SU-DHL-6 (cell line): ENCODE measurements at regions not wholly inside any gene's neighbourhood (a gene's known extent, or its start where the extent isn't known, plus 50 kb on each side); places are given as distances from the start of the nearest gene placed in this dataset.

Experiments
- H2AFZ ChIP-seq: fragments of 200-600 bp; sonication (generic); 2 replicates; pipeline ENCODE4 v1.6.1; 2014; ENCODE audit warnings: low read depth, mild to moderate bottlenecking, moderate library complexity, mixed read lengths, antibody characterized with exemption, low read length; ENCODE audit not compliant: severe bottlenecking
- H3F3A ChIP-seq: fragments of 200-600 bp; shearing (Covaris generic); 2 replicates; pipeline ENCODE4 v1.6.0; 2016; ENCODE audit warnings: antibody characterized with exemption, mild to moderate bottlenecking; ENCODE audit not compliant: insufficient read depth
- H3K27ac ChIP-seq: fragments of 200-600 bp; sonication (generic); 2 replicates; pipeline ENCODE4 v1.5.1; 2016; ENCODE audit warnings: low read depth, mild to moderate bottlenecking, low read length, moderate library complexity, mixed read lengths
- H3K27me3 ChIP-seq: fragments of 200-600 bp; sonication (generic), shearing (Covaris generic); 2 replicates; pipeline ENCODE4 v1.6.0; 2014; ENCODE audit warnings: mild to moderate bottlenecking, low read length
- H3K36me3 ChIP-seq: fragments of 200-600 bp; sonication (generic); 2 replicates; pipeline ENCODE4 v1.6.1; 2014; ENCODE audit warnings: mild to moderate bottlenecking, low read length, mixed read lengths
- H3K4me2 ChIP-seq: fragments of 300-600, 200-600 bp; shearing (Covaris generic), sonication (generic); 2 replicates; pipeline ENCODE4 v1.6.0; 2014; ENCODE audit warnings: low read length, low read depth, mild to moderate bottlenecking; ENCODE audit not compliant: poor library complexity, severe bottlenecking
- H3K4me3 ChIP-seq: fragments of 200-600 bp; sonication (generic); 2 replicates; pipeline ENCODE4 v1.5.1; 2014; ENCODE audit warnings: antibody characterized with exemption, low read length, mild to moderate bottlenecking, mixed read lengths; ENCODE audit not compliant: insufficient read depth, poor library complexity, severe bottlenecking
- H3K79me2 ChIP-seq: fragments of 200-600 bp; sonication (generic); 2 replicates; pipeline ENCODE4 v1.6.1; 2014; ENCODE audit warnings: mild to moderate bottlenecking, low read length, moderate library complexity; ENCODE audit not compliant: insufficient read depth
- H3K9ac ChIP-seq: fragments of 200-600 bp; sonication (generic); 2 replicates; pipeline ENCODE4 v1.7.0; 2014; ENCODE audit warnings: mild to moderate bottlenecking, low read length
- H3K9me2 ChIP-seq: fragments of 200-600 bp; sonication (generic); replicated peaks from 2 replicates; pipeline ENCODE4 v1.6.1; 2014; ENCODE audit warnings: low read length; ENCODE audit not compliant: insufficient read depth
- H3K9me3 ChIP-seq: fragments of 200-600 bp; sonication (generic); 2 replicates; pipeline ENCODE4 v1.6.1; 2014; ENCODE audit warnings: low read length, mixed read lengths; ENCODE audit not compliant: insufficient read depth
- H4K20me1 ChIP-seq: fragments of 200-600 bp; sonication (generic); 2 replicates; pipeline ENCODE4 v1.6.1; 2014; ENCODE audit warnings: low read depth, mild to moderate bottlenecking, antibody characterized with exemption, low read length, moderate library complexity, mixed read lengths
- CTCF ChIP-seq: fragments of 200-600 bp; sonication (generic); IDR thresholded peaks from one replicate; pipeline ENCODE4 v1.5.1; 2017; ENCODE audit warnings: antibody characterized with exemption, mild to moderate bottlenecking, low read length, moderate library complexity; ENCODE audit not compliant: insufficient read depth, poor library complexity, severe bottlenecking
- EZH2phosphoT487 ChIP-seq: fragments of 200-600 bp; sonication (generic), shearing (Covaris generic); conservative IDR thresholded peaks from 2 replicates; pipeline ENCODE4 v1.6.1; 2018; ENCODE audit warnings: mild to moderate bottlenecking, antibody characterized with exemption, low read length, moderate library complexity, mixed read lengths

DNA sequence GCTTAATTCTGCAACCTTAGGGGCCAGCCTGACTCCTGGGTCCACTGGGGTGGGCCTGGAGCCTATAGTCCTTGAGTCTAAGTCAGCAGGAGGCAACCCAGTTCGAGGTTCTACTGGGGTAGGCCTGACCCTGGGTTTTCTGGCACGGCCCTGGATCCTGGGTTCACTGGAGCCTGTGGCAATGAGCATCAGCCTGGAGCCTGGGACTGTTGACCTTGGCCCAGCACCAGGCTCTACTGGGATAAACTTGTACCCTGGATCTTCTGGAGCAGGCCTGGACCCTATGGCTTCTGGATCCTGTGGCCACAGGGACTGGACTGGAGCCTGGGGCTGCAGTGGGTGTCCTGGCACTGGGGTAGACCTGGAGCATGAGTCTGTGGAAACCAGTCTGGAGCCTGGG lies 874.3 kb upstream of the INTU start:
- no peaks in the 10 kb centered on the region for H4K20me1 ChIP-seq
- no peaks in the 10 kb centered on the region for H3K27me3 ChIP-seq
- H3K27ac ChIP-seq = no peak overlapping the region
- no peak overlapping the region for H3K4me3 ChIP-seq
- H3F3A ChIP-seq = no peaks in the 10 kb centered on the region
- no peak overlapping the region for H2AFZ ChIP-seq
- no peaks in the 10 kb centered on the region for H3K36me3 ChIP-seq
- H3K79me2 ChIP-seq = no peaks in the 10 kb centered on the region
- H3K4me2 ChIP-seq = no peak overlapping the region
- no peaks in the 10 kb centered on the region for H3K9me3 ChIP-seq
- no peak for TF ChIP-seq CTCF
- TF ChIP-seq EZH2phosphoT487 = no peak
- H3K9ac ChIP-seq = no peak overlapping the region
- no peaks in the 10 kb centered on the region for H3K9me2 ChIP-seq

DNA sequence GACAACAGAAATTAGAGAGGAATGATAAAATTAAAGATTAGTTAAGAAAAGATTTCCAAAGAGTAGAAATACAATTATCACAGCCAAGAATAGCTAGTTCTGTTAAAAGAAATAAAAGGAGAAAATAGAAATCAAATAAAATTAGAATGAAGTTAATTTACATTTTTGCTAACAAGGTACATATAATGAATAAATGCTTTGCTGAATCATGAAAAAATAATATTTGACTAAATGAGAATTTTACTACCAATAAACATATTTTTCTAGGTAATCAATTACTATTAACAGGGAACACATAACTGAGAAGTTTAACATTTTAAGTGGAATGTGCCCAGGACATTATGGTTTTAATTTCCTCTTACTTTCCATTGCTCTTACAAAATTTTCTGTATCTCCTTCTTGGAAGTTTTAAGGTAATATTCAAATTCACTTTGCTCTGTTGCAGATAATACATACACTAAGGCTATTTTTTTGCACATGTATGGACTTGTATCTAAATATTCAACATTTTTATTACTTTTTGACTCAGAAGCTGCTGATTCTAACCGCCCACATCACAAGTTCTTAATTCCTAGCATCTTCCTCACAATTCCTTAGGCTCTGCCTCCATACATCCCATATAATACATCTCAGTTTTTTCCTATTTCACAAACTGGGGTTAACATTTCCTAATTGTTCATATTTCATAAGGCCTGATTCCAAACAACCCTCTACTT lies 870.7 kb upstream of the INTU start:
- Histone ChIP-seq H3K4me2 (no peak overlapping the region), H2AFZ (no peak overlapping the region), H3K9me2 (no peaks in the 10 kb centered on the region), H3K79me2 (no peaks in the 10 kb centered on the region), H3F3A (no peaks in the 10 kb centered on the region), H3K9me3 (no peaks in the 10 kb centered on the region), H3K27me3 (no peaks in the 10 kb centered on the region), H3K9ac (no peak overlapping the region), H3K4me3 (no peak overlapping the region), H3K36me3 (no peaks in the 10 kb centered on the region), H3K27ac (no peak overlapping the region), H4K20me1 (no peaks in the 10 kb centered on the region)
- TF ChIP-seq EZH2phosphoT487 (no peak), CTCF (no peak)

DNA sequence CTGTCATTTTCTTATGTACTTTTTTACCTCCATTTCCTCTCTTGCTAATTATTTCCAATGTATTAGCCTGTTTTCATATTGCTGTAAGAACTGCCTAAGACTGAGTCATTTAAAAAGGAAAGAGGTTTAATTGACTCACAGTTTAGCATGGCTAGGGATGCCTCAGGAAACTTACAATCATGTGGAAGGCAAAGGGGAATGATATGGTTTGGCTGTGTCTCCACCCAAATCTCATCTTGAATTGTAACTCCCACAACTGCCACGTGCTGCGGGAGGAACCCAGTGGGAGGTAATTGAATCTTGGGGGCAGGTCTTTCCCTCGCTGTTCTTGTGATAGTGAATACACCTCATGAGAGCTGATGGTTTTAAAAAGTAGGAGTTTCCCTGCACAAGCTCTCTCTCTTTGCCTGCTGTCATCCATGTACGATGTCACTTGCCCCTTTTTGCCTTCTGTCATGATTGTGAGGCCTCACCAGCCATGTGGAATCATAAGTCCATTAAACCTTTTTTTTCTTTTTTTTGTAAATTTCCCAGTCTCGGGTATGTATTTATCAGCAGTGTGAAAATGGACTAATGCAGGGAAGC lies 870.0 kb upstream of the INTU start:
- H3K27me3 ChIP-seq = no peaks in the 10 kb centered on the region
- no peaks in the 10 kb centered on the region for H3K9me3 ChIP-seq
- H3K36me3 ChIP-seq = no peaks in the 10 kb centered on the region
- no peaks in the 10 kb centered on the region for H4K20me1 ChIP-seq
- H3K79me2 ChIP-seq = no peaks in the 10 kb centered on the region
- no peak overlapping the region for H2AFZ ChIP-seq
- no peaks in the 10 kb centered on the region for H3K9me2 ChIP-seq
- no peak overlapping the region for H3K9ac ChIP-seq
- no peak overlapping the region for H3K4me3 ChIP-seq
- H3K4me2 ChIP-seq = no peak overlapping the region
- TF ChIP-seq EZH2phosphoT487 (no peak), CTCF (no peak)
- H3F3A ChIP-seq = no peaks in the 10 kb centered on the region
- H3K27ac ChIP-seq = no peak overlapping the region
